ENCODE measurements at regions not wholly inside any gene's neighbourhood (a gene's known extent, or its start where the extent isn't known, plus 50 kb on each side); places are given as distances from the start of the nearest gene placed in this dataset.
"Not testable (repeated sequence)": the region's sequence is repeated elsewhere in the genome, so short reads cannot be mapped to it uniquely, and the experiment has no call there.

GRCh38 chr9:89949111-89949510 lies 344.3 kb downstream of the GADD45G start:
- no peak for FAIRE-seq
- no peak for DNase-seq (ENCODE audit: insufficient read length, low spot score)

- FAIRE-seq (no peak), DNase-seq (ENCODE audit: insufficient read length, low spot score) (no peak)
These were observed 346.9 kb downstream of the GADD45G start for GRCh38 chr9:89951675-89952074.

GRCh38 chr9:89952401-89952800 lies 347.6 kb downstream of the GADD45G start:
- FAIRE-seq (no peak), DNase-seq (ENCODE audit: insufficient read length, low spot score) (no peak)

- not testable (repeated sequence) for DNase-seq (ENCODE audit: insufficient read length, low spot score); FAIRE-seq
These were observed 348.5 kb downstream of the GADD45G start for GRCh38 chr9:89953263-89953662.

- DNase-seq (ENCODE audit: insufficient read length, low spot score) (no peak), FAIRE-seq (no peak)
These were observed 349.2 kb downstream of the GADD45G start for GRCh38 chr9:89953824-89954615.

GRCh38 chr9:89955144-89955543 lies 350.3 kb downstream of the GADD45G start:
- DNase-seq (ENCODE audit: insufficient read length, low spot score) (no peak), FAIRE-seq (no peak)

GRCh38 chr9:89955626-89956025 lies 350.8 kb downstream of the GADD45G start:
- FAIRE-seq (no peak), DNase-seq (ENCODE audit: insufficient read length, low spot score) (no peak)

- FAIRE-seq (no peak), DNase-seq (ENCODE audit: insufficient read length, low spot score) (no peak)
These were observed 351.5 kb downstream of the GADD45G start for GRCh38 chr9:89956331-89956730.

GRCh38 chr9:89956907-89957306 lies 352.1 kb downstream of the GADD45G start:
- DNase-seq (ENCODE audit: insufficient read length, low spot score) (no peak), FAIRE-seq (no peak)

- FAIRE-seq (no peak), DNase-seq (ENCODE audit: insufficient read length, low spot score) (no peak)
These were observed 353.3 kb downstream of the GADD45G start for GRCh38 chr9:89958086-89958485.

- DNase-seq (ENCODE audit: insufficient read length, low spot score), result no peak
- FAIRE-seq, result no peak
These were observed 357.0 kb downstream of the GADD45G start for GRCh38 chr9:89961616-89962341.

GRCh38 chr9:89963280-89963679 lies 358.5 kb downstream of the GADD45G start:
- no peak for DNase-seq (ENCODE audit: insufficient read length, low spot score)
- FAIRE-seq, result no peak

GRCh38 chr9:89967527-89967926 lies 362.7 kb downstream of the GADD45G start:
- no peak for FAIRE-seq
- no peak for DNase-seq (ENCODE audit: insufficient read length, low spot score)

- no peak for DNase-seq (ENCODE audit: insufficient read length, low spot score)
- FAIRE-seq, result no peak
These were observed 364.4 kb downstream of the GADD45G start for GRCh38 chr9:89969156-89969675.

GRCh38 chr9:89969881-89970639 lies 365.2 kb downstream of the GADD45G start:
- no peak for FAIRE-seq

GRCh38 chr9:89970701-89971100 lies 365.9 kb downstream of the GADD45G start:
- FAIRE-seq (no peak), DNase-seq (ENCODE audit: insufficient read length, low spot score) (no peak)

More at GRCh38 chr9:89969881-89970639, 365.2 kb downstream of the GADD45G start:
- DNase-seq (ENCODE audit: insufficient read length, low spot score), result no peak

- DNase-seq (ENCODE audit: insufficient read length, low spot score) (no peak), FAIRE-seq (no peak)
These were observed 367.7 kb downstream of the GADD45G start for GRCh38 chr9:89972535-89972934.

GRCh38 chr9:89974582-89974981 lies 369.8 kb downstream of the GADD45G start:
- FAIRE-seq (no peak), DNase-seq (ENCODE audit: insufficient read length, low spot score) (no peak)

- DNase-seq (ENCODE audit: insufficient read length, low spot score), result no peak
- no peak for FAIRE-seq
These were observed 370.2 kb downstream of the GADD45G start for GRCh38 chr9:89975024-89975423.

GRCh38 chr9:89975630-89976029 lies 370.8 kb downstream of the GADD45G start:
- DNase-seq (ENCODE audit: insufficient read length, low spot score) (no peak), FAIRE-seq (no peak)

- DNase-seq (ENCODE audit: insufficient read length, low spot score), result no peak
- no peak for FAIRE-seq
These were observed 373.4 kb downstream of the GADD45G start for GRCh38 chr9:89978185-89978584.
